ENCODE measurements at regions not wholly inside any gene's neighbourhood (a gene's known extent, or its start where the extent isn't known, plus 50 kb on each side); places are given as distances from the start of the nearest gene placed in this dataset.

GRCh38 chr1:98260839-98261238 is 340.0 kb upstream of the DPYD start:
- H3K9me3 ChIP-seq (ENCODE audit: low read depth): no peaks in the 10 kb centered on the region
- no peaks in the 10 kb centered on the region for H3K27me3 ChIP-seq
- no peak for DNase-seq (ENCODE audit: low read depth in 1 of 2, low spot score in 1 of 2)
- H3K27ac ChIP-seq: no peak overlapping the region
- no peak for TF ChIP-seq CTCF (IDR thresholded peaks at IDR 0.05; ENCODE audit: low read depth, low read length)
- no peak overlapping the region for H3K4me3 ChIP-seq
- H3K36me3 ChIP-seq: no peaks in the 10 kb centered on the region
- H3K4me1 ChIP-seq (ENCODE audit: low read depth): no peaks in the 10 kb centered on the region

GRCh38 chr1:98260412-98260811 is 339.6 kb upstream of the DPYD start:
- H3K4me1 ChIP-seq (ENCODE audit: low read depth): no peaks in the 10 kb centered on the region
- H3K9me3 ChIP-seq (ENCODE audit: low read depth): no peaks in the 10 kb centered on the region
- no peak overlapping the region for H3K4me3 ChIP-seq
- no peak overlapping the region for H3K27ac ChIP-seq
- H3K27me3 ChIP-seq: no peaks in the 10 kb centered on the region
- TF ChIP-seq CTCF (IDR thresholded peaks at IDR 0.05; ENCODE audit: low read depth, low read length): no peak
- H3K36me3 ChIP-seq: no peaks in the 10 kb centered on the region
- DNase-seq (ENCODE audit: low read depth in 1 of 2, low spot score in 1 of 2): no peak

GRCh38 chr1:98256700-98257099 is 335.9 kb upstream of the DPYD start:
- no peaks in the 10 kb centered on the region for H3K36me3 ChIP-seq
- TF ChIP-seq CTCF (IDR thresholded peaks at IDR 0.05; ENCODE audit: low read depth, low read length): no peak
- H3K4me1 ChIP-seq (ENCODE audit: low read depth): no peaks in the 10 kb centered on the region
- no peaks in the 10 kb centered on the region for H3K27me3 ChIP-seq
- H3K9me3 ChIP-seq (ENCODE audit: low read depth): no peaks in the 10 kb centered on the region
- H3K4me3 ChIP-seq: no peak overlapping the region
- no peak for DNase-seq (ENCODE audit: low read depth in 1 of 2, low spot score in 1 of 2)
- no peak overlapping the region for H3K27ac ChIP-seq

GRCh38 chr1:98253145-98253544 is 332.3 kb upstream of the DPYD start:
- no peak for TF ChIP-seq CTCF (IDR thresholded peaks at IDR 0.05; ENCODE audit: low read depth, low read length)
- DNase-seq (ENCODE audit: low read depth in 1 of 2, low spot score in 1 of 2): no peak
- Histone ChIP-seq H3K4me1 (ENCODE audit: low read depth) (no peaks in the 10 kb centered on the region), H3K27me3 (no peaks in the 10 kb centered on the region), H3K36me3 (no peaks in the 10 kb centered on the region), H3K4me3 (no peak overlapping the region), H3K27ac (no peak overlapping the region), H3K9me3 (ENCODE audit: low read depth) (no peaks in the 10 kb centered on the region)

GRCh38 chr1:98251497-98251896 is 330.7 kb upstream of the DPYD start:
- Histone ChIP-seq H3K9me3 (ENCODE audit: low read depth) (no peaks in the 10 kb centered on the region), H3K27me3 (no peaks in the 10 kb centered on the region), H3K36me3 (no peaks in the 10 kb centered on the region), H3K27ac (no peak overlapping the region), H3K4me3 (no peak overlapping the region), H3K4me1 (ENCODE audit: low read depth) (no peaks in the 10 kb centered on the region)
- TF ChIP-seq CTCF (IDR thresholded peaks at IDR 0.05; ENCODE audit: low read depth, low read length): no peak
- DNase-seq (ENCODE audit: low read depth in 1 of 2, low spot score in 1 of 2): no peak

- TF ChIP-seq CTCF (IDR thresholded peaks at IDR 0.05; ENCODE audit: low read depth, low read length): no peak
- no peak for DNase-seq (ENCODE audit: low read depth in 1 of 2, low spot score in 1 of 2)
- Histone ChIP-seq H3K4me3 (no peak overlapping the region), H3K9me3 (ENCODE audit: low read depth) (no peaks in the 10 kb centered on the region), H3K36me3 (no peaks in the 10 kb centered on the region), H3K27ac (no peak overlapping the region), H3K4me1 (ENCODE audit: low read depth) (no peaks in the 10 kb centered on the region), H3K27me3 (no peaks in the 10 kb centered on the region)
Measured at GRCh38 chr1:98232678-98233077, 311.8 kb upstream of the DPYD start.

Measured in cardiac muscle cell (in vitro differentiated cells and primary cell).